NCI-H345 treated with DMSO at 0.1 percent for 48 hours (cell line): ENCODE measurements at regions not wholly inside any gene's neighbourhood (a gene's known extent, or its start where the extent isn't known, plus 50 kb on each side); places are given as distances from the start of the nearest gene placed in this dataset.
"Not testable (repeated sequence)": the region's sequence is repeated elsewhere in the genome, so short reads cannot be mapped to it uniquely, and the experiment has no call there.

Source experiments
- DNase-seq: peaks from one replicate; lab custom pipeline; 2025; ENCODE audit not compliant: unreplicated experiment; lab: John Stamatoyannopoulos, UW

DNA sequence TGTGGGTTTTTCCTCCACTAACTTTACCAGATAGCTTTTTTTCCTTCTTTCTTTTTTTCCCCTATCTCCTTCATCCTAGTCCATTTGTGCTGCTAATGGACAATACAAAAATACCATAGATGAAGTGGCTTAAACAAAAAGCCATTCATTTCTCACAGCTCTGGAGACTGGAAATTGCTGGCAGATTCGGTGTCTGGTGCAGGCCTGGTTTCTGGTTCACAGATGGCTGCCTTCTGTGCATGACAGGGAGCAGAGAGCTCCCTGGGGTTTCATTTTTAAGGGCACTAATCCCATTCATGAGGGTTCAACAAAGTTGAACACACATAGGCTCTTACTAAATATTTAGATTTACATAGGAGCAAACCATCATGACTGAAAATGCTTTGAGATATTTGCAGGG, 467.4 kb downstream of the TYW1 start:
- DNase-seq = no peak

DNA sequence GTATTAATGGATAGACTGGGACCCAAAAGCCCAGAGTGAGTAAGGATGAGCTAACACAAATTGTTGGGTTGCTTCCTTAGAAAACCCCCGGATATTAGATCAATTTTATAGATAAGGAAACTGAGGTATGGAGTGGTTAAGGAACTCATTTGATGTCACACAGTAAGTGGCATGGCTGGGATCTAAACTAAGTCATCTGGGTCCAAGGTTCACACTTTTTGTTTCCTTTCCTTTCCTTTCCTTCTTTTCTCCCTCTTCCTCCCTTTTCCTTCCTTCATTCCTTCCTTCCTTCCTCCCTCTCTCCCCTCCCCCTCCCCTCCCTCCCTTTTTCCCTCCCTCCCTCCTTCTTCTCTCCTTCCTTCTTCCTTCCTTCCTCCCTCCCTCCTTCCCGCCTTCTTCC, 469.5 kb downstream of the TYW1 start:
- no peak for DNase-seq

DNA sequence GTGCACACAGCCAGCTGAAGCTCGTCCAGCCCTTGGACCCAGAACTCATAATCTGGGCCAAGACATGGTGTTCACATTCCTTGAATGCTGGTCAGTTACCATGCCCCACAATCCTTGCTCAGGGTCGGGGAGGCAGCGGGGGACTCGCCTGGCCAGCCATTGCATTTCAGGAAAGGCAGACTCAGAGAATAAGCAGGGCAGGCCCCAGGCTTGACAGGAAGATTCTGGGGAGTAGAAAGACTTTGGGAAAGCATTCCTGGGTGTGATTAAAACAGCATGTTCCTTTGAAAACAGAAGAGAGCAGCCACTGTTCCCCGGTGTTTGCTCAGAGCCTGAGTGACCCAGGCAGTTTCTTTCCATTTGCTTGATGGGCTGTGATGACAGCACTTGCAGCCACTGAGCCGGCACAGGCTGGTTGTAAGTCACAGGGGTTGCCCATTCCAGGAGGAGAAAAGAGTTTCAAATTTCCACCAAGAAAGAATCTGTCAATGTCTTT, 473.7 kb downstream of the TYW1 start:
- no peak for DNase-seq

DNA sequence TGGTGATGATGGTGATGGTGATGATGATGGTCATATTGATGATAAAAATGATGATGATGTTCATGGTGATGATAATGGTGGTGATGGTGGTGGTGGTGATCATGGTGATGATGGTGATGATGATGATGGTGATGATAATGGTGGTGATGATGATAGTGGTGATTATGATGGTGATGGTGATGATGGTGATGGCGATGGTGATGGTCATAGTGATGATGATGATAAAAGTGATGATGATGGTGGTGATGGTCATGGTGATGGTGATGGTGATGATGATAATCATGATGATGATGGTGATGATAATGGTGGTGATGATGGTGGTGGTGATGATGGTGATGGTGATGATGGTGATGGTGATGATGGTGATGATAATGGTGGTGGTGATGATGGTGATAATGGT, 478.7 kb downstream of the TYW1 start:
- no peak for DNase-seq

DNA sequence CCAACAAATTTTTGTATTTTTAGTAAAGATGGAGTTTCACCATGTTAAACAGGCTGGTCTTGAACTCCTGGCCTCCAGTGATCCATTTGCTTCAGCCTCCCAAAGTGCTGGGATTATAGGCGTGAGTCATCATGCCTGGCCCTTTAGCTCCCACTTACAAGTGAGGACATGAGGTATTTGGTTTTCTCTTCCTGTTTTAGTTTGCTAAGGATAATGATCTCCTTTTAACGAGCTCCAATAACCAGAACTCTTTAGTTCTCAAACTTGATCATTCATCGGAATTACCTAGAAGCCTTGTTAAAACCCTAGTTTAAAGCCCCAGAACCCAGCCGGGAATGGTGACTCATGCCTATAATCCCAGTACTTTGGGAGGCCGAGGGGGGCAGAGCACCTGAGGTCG, 481.4 kb downstream of the TYW1 start:
- DNase-seq = no peak

DNA sequence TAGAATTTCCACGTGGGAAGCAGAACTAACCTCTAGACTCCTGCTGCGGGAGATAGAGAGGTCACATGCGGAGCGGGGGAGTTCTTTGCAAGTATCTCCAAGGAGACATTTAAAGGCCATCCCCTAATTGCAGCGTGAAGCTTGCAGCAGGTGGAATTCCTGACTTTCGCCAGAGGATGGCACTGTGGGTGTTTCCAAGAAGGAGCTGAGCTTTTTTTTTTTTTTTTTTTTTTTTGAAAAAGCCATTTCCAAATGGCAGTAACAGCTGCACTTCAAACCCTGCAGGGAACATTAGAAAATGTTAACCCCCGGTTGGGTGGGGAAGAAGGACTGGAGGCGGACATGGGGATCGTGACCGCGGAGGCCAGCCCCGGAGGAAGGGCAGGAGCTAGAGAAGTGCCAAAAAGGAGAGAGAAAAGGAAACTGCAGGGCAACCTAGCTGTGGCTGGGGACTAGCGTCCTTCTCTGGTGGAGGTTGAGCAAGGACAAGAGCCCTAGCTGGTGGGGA, 487.7 kb downstream of the TYW1 start:
- peak; percentile 80 for DNase-seq

DNA sequence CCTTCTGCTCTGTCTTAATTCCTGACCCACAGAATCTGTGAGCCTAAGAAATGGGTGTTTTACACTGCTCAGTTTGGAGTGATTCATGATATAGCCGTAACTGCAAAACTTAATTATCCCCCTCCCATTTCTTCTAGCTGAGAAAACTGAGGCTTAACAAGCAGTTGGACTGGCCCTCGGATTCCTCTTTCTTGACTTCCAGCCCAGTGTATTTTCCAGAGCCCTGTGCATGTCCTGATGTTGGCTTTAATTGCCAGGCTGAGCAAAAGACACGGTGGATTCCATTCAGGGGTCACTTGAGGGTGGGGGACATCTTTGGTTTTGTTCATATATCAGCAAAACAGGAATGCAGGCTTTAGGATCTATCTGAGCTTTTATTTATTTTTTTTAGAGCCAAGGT, 489.8 kb downstream of the TYW1 start:
- no peak for DNase-seq

DNA sequence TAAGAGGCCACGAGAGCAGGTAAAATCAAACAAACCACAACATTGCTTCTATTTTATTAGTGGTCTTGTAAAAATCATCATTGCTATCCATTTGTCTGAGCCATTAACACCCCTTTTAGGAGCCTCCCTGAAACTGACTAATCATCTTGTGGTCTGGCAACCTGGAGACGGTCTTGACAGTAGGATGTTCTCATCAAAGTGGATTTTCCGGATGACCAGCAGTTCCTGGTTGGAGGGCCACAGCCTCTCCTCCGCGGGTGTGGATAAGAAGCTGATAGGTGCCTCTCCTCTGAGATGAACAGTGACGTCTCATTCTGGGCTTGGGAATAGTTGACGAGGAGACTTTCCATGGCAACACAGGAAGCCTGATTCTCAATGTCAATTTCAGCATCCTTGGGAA, 490.7 kb downstream of the TYW1 start:
- no peak for DNase-seq

DNA sequence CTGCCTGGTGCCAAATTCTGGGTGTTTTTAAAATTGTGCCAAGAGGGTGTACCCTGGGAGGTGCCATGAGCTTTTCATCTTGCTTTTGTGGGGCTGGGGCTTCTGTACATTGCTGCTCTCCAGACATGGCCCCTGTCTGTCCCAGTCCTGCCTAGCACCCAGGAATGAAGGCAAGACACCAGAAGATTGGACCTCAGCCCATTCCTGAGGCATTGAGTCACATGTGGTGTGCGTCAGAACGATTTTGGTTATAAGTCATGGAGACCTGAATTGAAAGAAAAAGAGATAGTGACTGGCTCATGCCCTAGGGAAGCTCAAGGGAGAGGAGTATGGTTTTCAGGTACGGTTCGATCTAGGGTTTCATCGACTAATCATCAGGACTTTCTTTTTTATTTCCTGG, 493.2 kb downstream of the TYW1 start:
- DNase-seq = no peak

DNA sequence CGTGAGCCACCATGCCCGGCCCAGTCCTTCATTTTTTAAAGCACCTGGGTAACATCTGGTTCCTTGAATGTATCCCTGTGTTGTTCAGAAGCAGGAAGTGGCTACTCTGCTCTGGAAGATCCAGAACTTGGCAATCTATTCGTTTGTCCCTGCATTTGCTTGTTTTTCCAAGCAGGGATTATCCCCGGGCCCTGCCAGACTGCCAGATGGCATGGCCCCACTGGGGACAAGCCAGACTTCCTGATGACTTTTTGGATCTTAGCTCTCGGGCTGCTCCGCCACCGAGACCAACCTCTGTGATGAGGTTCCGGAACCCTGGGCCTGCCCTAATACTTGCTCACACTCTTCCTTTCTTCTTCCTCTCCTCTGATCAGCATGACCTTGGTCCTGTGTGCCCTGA, 496.7 kb downstream of the TYW1 start:
- DNase-seq = no peak

DNA sequence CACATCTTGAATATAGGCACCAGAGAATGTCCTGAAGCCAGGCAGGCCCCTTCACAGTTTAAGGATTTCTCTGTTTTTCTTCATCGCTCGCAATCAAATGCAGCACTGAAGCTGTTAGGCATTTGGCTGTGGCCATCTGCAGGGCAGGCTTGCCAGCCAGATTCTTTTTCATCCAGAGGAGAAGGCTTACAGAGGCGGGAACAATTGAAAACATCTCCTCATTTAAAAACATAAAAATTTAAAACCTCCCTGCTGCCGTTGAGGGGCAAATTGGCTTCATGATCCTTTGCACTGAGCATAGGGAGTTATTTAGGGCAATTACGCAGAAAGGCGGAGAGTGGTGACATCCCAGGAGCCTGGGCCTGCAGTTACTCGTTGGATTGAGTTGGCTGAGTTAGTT, 500.0 kb downstream of the TYW1 start:
- no peak for DNase-seq

DNA sequence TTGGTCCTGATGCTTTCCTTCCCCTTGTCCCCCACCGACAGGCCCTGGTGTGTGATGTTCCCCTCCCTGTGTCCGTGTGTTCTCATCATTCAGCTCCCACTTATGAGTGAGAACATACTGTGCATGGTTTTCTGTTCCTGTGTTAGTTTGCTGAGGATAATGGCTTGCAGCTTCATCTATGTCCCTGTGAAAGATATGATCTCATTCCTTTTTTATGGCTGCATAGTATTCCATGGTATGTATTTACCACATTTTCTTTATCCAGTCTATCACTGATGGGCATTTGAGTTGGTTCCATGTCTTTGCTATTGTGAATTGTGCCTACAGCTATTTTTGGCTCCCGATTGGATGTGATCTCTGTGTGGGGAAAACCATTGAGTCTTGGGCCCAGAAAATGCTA, 501.3 kb downstream of the TYW1 start:
- not testable (repeated sequence) for DNase-seq

DNA sequence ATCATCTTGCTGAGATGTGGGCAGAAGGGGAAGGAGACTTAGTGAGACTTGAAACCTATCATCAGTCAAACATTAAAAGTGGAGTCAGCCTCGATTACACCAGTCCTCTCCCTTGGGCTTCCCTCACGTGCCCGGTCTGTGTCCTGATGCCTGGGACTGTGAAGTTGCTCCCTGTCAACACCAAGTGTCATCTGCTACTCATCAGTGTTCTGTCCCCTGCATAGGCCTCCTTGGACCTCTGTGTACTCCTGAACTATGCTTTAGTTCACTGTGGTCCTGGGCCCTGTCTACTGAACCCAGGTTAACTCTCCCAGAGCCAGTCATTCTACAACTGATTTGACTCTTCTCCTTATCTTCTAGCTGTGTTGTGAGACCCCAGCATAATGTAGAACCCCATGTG, 506.3 kb downstream of the TYW1 start:
- DNase-seq = no peak

DNA sequence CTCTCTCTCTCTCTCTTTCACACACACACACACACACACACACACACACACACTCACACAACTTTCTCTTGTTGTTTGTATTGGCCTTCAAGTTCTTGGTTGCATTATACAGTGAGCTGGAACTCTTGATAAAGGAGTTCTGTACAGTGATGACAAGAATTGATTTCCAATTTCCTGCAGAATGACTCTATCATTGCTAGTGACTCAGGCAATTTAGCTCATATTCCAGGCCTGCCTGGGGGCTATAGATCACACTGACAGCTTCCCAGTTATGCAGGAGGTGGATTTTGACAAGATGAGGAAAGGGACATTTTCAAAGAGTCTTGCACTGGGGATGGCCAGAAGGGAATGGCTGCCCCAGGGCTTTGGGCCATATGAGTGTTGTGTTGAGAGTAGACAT, 508.8 kb downstream of the TYW1 start:
- DNase-seq = no peak

DNA sequence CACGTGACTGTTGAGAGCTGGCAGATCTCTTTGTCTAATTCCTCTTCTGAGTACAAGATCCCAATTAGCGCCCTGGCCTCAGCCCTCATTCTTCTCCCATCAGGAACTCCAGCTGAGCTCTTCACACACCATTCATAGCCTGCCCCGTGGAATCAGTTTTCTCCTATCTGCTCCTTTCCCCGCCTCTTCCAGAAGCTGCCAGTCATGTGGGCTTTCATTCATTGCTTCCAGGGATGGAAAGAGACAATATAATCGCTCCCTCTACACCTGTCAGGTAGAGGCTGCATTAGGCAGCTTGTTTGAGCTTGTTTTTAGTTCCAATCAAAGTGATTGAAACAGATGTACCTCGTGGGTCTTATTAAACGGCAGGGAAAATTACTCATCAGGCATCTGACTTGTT, 515.8 kb downstream of the TYW1 start:
- DNase-seq = peak; percentile 13

DNA sequence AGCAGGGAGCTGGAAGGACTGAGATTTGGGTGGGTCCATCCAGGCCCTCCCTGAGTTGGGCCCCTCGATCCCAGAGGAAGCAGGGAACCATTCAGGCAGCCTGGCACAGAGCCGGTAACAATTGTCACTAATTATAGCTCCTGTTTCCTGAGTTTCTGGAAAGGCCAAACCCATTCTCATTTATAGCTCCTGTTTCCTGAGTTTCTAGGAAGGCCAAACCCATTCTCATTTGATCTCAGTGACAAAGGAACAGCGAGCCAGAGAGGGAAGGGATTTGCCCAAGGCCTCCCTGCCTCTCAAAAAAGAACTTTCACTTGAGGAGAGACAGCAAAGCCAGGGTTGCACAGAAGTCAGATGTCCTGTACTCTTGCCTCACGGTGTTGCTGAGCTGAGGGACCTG, 521.9 kb downstream of the TYW1 start:
- DNase-seq = no peak

DNA sequence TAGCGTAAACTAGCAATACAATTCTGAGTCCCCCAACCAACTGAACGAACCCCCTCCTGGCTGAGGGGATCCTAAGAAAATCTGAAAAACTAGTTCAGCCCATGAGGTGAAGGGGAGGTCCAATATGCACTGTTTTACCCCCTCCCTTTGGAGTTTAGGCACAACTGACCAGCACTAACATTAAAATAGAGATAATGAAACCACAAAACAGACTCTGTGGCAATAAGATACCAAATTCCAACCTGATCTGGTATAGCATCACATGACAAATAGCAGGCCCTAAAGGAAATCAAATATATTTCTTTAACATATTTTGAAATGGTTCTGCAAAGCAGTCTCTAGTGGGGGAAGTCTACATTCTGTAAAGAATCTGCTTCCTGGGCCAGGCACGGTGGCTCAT, 522.5 kb downstream of the TYW1 start:
- DNase-seq = no peak

DNA sequence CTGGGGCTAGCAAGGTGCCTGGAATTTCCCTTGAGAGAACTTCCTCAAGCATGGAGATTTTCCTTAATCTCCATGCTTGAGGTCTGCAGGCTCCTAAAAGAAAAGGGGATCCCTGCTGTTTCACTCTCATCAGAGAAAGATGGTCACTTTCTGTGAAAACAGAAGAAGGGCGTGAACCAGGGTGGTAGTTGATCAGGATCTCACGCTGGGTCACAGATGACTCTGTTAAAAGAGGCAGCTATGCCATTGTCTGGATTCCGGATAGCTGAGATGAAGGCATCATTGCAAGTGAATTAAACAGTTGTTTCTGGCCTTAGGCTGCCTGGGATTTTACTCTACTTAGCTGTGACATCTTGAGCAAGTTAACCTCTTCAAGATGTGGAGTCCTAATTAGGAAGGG, 525.9 kb downstream of the TYW1 start:
- DNase-seq = no peak

DNA sequence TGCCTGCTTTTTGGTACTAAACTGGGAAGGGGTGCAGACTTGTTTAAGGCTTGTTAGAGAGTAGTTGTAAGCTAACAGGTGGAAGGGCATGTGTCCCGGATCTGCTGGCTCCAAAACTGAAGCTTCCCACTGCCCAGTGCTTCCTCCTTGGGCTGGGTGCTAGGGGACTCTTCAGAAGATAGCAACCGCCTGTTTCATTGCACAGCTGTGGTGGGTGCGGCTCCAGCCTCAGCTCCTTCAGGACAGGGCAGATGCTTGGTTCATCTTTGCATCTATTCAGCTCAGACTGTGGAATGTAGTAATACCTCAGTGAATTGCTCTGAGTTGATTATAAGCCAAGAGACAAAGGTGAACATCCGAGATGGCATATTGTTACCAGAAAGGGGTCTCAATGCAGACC, 527.1 kb downstream of the TYW1 start:
- no peak for DNase-seq

DNA sequence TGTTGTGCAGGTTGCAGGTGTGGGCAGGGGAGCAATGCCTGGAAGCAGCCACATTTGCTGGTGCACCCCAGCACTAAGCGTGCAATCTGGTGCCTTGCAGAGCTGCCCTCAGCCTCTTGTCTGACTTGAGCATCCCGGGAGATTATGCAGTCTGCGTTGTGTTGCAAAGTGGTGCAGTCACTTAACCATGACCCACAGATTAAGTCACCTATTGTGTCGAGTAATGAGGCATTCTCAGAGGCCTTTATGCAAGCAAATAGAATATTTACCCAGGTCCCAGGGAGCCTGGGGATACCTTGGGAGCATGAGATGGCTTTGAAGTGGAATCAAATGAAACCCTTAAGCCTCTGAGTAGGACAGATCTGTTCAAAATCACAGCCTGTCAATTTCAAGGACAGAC, 529.0 kb downstream of the TYW1 start:
- DNase-seq = peak; percentile 97

DNA sequence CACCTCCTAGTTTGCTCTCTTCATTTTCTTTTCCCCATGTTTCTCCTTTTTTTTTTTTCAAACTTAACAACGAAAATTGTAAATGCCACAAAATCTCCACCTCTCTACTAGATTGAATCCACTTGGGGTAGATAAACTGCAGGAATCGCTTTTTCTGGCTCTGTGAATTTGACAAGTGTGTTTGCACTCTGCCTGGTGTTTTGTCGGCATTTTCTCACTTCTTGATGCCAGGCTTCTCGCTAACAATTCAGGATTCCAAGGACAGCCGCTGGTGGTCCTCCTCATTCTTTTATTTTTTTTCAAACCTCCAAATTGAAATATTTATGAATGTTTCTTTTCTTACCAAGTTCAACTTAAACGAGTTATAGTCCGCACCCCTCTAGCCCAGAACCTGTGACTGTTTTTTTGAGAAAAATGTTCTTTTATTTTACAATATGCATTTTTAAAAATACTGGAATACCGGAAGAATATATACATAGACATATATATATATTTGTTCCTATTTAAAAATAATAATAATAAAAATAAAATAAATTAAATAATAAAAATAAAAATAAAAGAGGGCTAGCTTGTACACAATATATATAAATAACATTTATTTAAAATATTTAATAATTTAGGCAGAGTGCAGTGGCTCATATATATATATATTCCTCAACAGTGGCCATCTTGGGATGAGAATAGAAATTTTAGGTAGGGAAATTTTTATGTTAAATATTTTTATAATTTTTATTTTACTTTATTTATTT, 538.8 kb downstream of the TYW1 start:
- no peak for DNase-seq

DNA sequence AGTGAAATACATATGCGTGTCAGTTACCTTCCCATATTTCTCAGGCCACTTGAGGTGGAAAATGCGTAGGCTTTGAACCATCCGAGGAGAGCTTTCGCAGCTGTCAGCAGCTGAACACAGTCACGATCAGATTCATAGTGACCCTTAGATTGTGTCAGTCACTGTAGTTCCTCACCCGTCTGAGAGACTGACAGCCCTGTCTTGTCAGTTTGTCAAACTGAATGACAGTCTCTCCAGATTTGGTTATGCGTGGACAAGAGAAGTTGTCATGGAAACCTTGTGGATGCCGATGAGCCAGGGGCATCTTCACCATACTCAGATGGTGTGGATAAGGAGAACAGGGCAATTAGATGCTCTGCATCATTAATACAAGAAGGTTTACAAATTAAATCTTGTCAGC, 546.3 kb downstream of the TYW1 start:
- DNase-seq = no peak
